ENCODE measurements at regions not wholly inside any gene's neighbourhood (a gene's known extent, or its start where the extent isn't known, plus 50 kb on each side); places are given as distances from the start of the nearest gene placed in this dataset.

DNA sequence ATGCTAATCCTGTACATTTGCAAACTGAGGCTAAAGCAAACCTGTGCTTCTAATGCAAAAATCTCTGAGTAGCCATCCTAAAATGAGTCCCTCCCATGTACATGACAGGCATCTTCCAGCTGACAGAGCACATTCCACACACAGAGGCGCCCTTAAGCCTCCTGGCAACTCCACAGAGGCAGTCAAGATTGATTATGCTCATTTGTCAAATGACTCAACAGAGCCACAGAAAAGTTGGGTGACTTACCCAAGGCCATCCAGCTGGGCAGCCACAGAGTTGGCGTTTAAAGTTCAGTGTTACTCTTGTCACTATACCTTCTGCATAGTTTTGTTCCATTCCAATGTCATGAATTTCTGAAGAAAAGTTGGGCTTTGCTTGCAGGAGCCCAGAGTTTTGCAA lies 394.6 kb upstream of the FGF13 start:
- DNase-seq, result no peak

DNA sequence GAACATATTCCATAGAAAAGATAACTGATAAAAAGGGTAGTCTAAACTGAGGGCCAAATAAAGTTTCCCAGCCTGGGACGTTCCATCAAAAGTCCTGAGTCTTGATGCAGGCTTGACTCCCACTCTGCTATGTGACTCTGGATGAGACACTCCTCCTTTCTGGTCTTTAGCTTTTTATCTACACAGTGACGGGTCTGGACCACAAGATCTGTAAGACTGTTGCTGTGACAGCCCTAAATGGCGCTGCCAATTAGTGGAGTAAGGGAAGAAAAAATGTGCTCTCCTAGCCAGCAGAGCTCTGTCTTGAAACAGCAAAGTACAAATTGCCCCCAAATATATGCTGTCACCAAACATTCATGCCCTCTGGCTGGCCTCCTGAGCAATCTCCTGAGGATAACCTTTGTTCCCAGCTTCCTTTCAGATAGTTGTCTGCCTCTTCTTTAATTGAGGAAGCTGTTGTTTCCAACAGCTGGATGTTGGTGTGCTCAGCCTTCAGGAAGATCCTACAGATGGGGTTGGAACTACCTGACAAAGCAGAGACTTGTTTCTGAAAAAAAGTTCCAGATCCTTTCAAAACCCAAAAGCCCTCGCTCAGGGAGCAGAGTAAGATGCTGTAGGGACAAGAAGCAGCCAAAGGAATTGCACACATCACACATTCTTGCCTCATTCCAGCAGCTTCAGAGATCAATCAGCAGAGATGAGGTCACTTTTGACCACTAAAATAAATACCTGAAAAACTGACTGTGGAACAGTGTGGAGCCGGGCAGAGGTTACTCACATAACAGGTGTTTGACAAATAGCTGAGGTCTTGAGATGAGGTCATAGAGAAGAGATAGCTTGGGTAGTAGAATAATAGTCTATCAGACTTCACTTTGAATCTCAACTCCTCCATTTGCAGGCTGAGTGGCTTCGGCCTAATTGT lies 383.4 kb upstream of the FGF13 start:
- no peak for DNase-seq

DNA sequence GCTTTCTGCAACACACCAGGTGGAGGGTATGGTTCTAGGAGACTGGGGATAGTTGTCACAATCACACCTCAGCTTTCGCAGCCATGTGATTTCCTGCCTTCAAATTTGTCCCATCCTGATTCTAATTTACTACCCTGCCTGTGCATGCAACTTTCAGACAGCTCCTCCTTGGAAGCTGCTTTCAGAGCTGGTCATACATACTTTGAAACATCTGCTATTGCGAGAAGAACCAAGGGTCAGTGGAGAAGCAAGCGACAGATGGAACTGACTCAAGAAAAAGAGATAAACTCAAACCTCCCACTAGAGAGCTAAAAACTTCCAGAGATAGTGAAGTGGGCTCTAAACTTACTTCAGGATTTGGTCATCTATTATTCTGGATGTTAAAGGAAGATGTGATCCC lies 381.7 kb upstream of the FGF13 start:
- no peak for DNase-seq

DNA sequence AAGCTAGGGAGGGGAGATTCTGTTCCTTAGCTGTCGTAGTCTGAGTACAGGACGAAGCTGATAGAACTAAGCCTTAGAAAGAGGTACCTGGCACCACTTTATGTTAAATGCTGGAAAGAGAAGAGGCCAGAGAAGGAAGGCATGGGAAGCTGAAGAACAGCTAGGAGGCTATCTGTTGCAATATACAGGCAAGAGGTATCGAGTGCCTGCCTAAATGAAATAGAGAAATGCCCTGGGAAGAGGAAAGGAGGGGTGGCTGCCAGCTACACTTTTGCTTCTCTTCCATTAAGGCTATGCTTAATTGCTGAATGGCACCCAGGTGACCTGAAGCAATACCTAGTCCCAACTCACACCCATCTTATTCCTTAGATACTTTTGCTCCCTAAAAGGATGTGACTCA lies 380.4 kb upstream of the FGF13 start:
- no peak for DNase-seq

DNA sequence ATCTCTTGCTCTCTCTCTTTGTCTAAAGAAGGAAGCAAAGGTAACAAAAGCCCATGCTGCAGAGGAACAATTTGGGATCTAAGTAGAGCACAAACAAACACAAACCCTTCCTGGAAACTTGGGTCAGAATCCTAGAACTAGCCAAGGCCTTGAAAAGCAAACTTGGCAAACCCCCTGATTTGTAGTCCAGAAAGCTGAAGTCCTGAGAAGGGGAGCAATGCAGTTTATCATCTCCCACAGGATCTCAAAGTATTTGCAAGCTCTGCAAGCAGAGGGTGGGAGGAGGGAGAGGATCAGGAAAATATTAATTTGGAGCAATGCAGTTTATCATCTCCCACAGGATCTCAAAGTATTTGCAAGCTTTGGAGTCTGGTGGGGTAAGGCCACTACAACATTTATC lies 379.5 kb upstream of the FGF13 start:
- DNase-seq, result no peak

DNA sequence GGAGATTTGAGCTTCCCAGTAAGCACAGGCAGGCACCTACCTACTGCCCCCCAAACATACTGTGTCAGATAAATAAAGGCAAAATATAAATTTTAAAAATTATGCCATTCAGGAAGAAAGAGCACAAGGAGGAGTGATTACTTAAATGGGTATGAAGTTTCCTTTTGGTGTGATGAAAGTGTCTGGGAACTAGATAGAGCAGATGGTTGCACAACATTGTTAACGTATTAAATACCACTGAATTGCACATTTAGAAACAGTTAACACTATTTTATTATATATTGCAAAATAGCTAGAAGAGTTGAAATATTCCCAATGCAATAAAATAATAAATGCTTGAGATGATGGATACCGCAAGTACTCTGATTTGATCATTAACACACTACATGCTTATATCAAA lies 374.7 kb upstream of the FGF13 start:
- DNase-seq, result peak; percentile 9

DNA sequence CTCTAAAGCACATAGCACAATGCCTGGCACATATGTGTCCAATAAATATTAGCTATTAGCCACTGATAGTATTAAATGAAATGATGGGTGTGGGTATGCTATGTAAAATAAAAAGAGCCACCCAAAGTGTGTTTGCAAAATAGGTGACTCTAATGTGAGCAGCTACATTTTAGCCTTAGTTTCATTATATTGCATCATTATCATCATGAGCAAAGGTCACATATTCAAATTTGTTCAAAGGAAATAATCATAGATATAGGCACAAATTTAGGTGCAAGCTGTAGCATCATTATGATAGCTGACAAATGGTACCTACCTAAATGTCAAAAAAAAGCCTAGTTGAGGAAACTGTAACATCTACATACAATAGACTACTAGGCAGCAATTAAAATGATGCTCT lies 373.9 kb upstream of the FGF13 start:
- no peak for DNase-seq

DNA sequence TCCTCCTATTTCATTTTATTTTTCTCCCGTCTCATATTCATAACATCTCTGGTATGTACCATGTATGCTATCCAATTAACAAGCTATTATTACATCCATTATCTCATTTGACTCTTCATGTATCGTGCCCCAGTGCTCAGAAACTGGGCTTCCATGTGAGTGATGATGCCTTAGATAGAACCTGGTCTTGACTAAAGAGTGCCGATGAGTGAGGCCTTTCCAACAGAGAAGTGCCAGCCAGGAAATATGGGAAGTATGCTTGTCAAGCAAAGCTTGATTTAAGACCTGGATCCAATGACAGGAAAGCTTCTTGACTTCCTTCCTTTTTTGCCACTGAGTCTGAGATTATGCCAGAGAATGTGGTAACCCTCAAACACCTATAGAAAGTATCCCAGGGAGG lies 371.7 kb upstream of the FGF13 start:
- DNase-seq, result no peak

DNA sequence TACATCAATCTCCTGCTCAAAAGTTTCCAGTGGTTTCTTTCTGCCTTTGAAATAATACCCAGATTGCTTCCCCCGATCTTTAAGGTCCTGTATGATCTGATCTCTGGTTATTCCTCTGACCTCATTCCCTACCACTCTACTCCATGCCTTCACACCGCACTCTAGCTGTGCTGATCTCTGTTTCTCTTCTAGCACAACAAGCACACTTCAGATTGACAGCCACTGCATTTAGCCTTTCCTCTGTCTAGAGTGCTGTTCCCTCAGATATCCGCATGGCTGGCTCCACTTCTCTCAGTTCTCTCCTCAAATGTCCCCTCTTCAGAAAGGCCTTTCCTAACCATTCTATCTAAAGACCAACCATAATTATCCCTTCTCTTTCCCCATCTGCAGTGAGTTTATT lies 370.4 kb upstream of the FGF13 start:
- DNase-seq, result no peak

DNA sequence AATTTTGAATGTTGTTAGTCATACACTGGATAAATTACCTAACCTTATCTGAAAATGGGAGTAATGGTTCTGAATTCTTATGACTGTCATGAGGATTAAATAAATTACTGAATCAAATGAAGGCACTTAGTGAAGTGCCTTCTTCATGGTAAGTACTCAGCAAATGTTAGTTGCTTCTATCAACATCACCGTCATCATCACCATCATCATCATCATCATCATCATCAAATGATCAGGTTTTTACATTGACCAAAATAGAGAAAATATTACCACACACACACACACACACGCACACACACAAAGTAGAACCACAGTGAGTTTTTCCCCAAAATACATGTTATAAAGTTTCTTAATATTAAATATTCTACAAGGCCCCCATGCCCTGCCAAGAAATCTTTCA lies 368.3 kb upstream of the FGF13 start:
- no peak for DNase-seq

DNA sequence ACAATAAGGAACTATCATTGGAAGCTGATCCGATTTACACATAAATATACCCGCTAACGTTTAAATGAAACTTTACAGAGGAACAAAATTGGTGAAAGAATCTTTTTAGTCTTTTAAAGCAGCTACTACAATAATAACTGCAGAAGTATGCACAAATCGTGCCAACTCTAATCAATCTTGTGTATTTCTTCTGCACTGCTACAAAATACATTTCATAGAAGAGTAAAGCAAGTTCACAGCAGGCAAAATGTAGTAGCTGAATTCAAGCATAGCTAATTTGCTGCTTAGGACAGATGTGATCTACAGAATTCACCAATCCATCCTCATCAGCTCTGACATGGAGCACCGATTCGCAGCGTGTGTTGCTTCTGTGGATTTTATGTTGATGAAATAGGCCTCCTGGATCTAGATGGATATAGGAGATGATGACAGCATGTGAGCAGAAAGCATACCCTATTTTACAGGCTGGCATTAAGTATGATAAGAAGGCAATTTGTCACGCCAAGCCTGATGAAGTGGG lies 367.3 kb upstream of the FGF13 start:
- no peak for DNase-seq

DNA sequence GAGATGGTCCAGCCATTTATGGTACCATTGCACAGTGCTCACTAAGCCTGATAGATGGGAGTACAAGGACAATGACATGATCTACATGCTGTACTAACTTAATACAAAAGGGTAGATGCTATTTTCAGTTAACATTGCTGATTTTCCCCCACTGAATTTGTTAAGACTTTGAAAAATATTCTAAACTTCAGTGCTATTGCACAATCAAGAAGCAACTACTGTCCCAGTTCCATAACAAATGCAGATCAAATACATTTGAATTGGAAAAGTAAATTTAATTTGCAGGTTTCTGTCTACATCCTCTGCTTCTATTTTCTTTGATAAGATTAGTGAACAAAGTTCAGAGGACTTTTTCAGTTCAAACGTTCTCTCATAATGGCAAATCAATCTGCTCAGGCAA lies 366.8 kb upstream of the FGF13 start:
- DNase-seq, result no peak

DNA sequence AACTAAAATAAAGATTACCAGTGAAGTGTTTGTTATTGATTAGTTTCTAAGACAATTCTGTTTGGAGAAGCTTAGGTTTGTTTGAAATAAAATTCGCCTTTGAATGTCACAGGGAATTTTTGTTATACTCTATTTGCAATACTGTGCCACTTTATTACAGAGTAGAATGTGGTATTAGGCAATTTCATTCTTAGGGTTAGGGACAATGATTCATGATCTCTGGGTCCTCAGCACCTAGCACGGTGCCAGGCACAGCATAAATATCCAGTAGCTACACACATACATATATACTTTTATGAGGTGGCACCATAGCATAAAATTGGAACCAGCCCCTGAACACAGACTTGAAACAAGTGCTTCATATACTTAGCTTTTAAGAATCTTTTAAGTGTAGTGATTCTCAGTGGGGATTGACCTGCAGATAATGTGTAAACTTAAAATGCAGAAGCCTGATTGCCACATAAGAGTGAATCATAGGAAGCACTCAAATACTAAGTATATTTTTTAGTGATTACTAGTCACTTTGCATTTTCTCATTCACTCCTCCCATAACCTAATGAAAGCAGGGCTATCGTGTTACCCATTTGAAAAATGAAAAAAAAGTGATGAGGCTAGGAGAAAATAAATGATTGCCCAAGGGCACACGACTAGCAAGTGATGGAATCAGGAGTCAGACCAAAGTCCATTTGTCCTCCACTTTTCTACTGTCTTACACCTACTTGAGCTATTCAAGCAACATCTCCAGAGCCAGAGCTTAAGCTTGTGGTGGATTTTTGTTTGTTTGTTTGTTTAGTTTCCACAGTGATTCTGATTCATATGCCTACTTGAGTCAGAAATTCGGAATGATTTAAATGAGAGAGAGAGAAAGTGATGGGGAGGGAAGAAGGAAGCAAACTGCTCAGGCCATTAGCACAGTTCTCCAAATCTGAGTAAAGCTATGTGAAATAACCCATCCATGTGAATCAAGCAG lies 366.0 kb upstream of the FGF13 start:
- DNase-seq, result no peak

DNA sequence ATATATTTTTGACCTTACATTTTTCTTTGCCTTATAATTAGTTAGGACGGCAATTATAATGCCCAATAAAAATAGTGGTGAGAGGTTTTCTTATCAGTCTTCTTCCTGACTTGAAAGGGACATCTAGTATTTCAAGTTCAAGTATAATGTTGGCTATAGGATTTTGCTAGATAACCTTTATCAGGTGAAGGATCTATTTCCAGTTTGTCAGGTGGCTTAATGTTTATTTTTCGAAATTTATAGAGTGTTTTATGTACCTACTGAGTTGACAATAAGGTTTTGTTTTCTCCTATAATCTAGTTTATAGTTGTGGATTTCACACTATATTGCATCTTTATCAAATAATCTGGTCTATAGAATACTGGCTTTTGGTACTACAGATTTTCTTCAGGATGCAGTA lies 351.8 kb upstream of the FGF13 start:
- DNase-seq, result no peak

DNA sequence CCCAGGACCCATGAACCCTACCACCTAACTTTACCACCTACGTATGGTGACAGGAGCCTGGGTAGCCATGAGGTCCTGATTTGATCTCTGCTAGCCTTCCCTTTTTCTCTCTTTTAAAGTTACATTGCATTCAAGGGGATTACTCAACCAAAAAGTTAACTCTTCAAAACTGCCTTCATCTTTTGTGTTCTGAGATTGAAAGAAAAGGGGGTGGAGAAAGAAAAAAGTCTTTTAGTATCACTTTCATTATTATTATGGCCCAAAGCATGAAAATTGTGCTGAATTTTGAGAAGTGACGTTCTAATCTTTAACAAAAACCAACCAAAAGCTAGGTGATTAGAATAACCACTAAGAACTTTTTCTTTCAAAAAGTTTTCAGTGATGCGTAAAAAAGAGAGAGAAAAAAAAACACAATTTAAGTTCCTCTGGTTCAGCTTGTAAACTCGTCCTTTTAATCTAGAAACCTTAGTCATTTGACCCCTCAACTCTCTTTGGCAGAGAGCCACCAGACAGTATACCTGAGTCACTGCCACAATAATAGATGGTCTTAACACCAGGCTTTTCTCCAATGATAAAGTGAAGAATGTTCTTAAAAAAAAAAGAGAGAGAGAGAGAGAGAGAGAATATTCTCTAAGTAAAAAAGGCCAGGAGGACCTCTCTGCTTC lies 347.4 kb upstream of the FGF13 start:
- no peak for DNase-seq

DNA sequence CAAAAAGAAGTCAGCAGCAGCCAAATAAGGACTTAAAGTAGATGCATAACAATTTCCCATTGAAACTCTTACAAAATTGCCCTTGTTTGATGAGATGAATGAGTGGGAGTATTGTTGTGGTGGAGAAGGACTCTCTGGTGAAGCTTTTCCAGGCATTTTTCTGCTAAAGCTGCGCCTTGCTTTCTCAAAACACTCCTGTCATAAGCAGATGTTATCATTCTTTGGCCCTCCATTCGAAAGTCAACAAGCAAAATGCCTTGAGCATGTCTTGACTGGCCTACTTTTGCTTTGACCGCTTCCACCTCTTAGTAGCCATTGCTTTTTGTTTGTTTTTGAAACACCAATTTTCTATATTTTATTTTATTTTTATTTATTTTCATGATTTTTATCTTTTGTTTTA lies 340.9 kb upstream of the FGF13 start:
- no peak for DNase-seq

DNA sequence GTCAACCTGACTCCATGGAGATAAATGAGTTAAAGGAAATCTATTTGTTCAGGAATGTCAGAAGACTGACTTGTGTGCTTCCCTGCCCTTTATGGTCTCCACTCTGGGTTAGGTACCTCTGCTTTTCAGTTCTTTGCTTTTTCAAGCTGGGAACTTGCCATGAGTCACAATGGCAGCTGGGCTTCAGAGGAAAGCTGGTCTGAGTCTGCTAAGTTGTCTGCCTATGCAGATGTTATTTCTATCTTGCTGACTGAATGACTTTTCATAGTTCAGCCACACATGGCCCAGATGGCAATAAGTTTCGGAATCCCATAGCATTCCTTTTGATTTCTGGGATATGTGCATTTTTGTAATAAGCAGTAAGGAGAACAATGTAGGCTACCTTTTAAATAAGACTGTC lies 337.9 kb upstream of the FGF13 start:
- DNase-seq, result no peak

DNA sequence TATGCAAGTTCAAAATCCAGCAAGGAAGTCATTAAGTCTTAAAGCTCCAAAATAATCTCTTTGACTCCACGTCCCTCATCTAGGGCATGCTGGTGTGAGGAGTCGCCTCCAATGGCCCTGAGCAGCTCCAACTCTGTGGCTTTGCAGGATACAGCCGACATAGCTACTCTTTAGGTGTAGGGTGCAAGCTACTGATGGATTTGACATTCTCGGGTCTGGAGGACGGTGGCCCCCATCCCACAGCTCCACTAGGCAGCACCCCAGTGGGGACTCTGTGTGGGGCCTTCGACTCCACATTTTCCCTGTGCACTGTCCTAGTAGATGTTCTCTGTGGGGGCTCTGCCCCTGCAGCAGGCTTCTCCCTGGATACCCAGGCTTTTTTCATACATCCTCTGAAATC lies 333.2 kb upstream of the FGF13 start:
- no peak for DNase-seq

DNA sequence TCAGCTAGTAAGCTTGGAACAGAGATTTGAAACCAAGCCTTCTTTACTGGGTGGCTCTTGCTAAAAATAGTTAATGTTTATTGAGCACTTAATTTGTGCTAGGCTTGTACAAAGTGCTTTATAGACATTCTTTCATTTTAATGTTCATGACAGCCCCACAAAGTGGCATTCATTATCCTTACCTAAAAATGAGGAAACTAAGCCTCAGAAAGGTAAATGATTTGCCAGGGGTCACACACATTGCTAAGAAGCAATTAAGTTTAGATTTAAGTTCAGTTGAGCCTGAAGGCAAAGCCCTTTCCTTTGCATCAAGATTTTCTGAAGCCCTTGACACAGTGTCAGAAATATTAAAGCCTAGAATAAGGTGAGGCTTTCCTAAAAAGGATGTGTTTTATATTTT lies 327.5 kb upstream of the FGF13 start:
- DNase-seq, result no peak

DNA sequence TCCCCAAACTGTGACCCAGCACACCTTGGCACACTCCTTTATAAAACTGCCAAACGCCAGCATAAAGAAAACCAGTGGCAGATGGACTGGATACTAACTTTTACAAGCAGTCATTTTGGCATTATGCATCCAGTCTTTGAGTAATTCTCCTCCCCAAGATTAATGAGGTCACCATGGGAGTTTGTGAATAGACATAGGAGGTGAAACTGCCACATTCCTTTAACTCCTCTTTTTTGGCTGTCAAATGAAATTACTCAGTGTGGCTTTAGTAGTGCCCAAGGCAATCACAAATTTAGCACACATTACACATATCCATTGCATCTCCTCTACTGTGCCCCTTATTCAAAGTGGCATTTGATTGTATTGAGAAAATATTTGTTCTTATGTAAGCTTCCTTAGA lies 315.3 kb upstream of the FGF13 start:
- no peak for DNase-seq

DNA sequence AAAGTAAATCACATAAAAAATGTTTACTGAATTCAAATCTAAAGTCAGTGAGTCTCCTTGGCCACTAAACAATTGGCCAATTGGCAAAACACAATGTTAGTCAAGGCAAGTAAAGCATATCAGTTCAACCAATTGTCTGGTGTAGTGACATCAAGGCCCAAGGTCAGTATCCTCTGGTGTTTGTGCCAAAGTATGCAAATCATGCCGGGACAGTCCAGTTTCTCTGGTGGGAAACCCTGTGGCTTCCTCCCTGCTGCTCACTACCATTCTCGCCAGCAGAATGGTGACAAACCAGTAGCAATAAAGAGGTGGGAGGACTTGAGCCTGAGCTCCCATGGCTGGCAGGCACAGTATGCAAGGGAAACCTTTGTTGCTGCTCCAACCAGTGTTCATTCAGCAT lies 314.9 kb upstream of the FGF13 start:
- DNase-seq, result no peak

DNA sequence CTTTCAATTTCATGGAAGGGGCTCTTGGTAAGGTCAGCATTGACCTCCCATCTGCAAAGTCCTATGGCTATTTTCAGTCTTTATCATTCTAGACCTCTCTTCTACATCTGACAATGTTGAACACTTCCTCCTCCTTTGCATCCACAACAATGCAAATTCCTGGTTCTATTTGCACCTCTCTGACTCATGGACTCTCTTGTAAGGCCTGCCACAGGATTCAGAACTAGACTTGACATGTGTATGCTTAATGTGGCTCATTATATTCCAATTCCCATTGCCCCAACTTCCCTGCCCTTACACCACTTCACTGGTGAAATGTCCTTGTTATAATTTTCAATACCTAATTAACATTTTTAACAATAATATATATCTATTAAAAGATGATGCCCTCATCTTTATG lies 314.3 kb upstream of the FGF13 start:
- no peak for DNase-seq

DNA sequence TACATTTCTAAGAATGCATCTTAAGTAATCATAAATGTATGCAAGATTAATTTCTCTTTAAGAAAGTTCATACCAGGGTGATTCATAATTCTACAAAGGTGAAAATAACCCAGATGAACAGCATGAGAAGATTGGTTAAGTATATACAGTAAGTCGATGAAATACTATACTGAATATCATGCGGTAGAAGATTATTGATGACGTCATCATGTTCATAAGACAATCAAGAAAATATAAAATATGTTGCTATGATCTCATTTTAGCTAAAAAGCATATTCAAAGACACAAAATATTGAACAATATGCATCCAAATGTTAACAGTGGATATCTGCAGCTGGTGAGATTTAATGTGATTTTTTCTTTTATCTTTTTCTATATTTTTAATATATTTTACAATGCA lies 312.0 kb upstream of the FGF13 start:
- DNase-seq, result no peak

Data from GF-D8 (cell line).